SK-N-SH treated with all-trans-retinoic acid at 6 μM for 48 hours (cell line): ENCODE measurements at regions not wholly inside any gene's neighbourhood (a gene's known extent, or its start where the extent isn't known, plus 50 kb on each side); places are given as distances from the start of the nearest gene placed in this dataset.

Experiments used
- ATAC-seq: fragments of 200-7000 bp; cut with Tn5 transposase; 3 replicates; pipeline ENCODE4 v1.9.1; 2020; ENCODE audit warnings: mild to moderate bottlenecking, moderate library complexity
- ARNTL ChIP-seq: fragments of 450-650 bp; formaldehyde crosslinking; IDR thresholded peaks from 2 replicates; pipeline ENCODE4 v1.5.0; 2020; ENCODE audit warnings: low read depth, mild to moderate bottlenecking, moderate library complexity, borderline replicate concordance
- BACH2 ChIP-seq: fragments of 250-450 bp; sonication (Bioruptor Pico); IDR thresholded peaks from 2 replicates; pipeline ENCODE4 v1.9.0; 2021; ENCODE audit warnings: mild to moderate bottlenecking, borderline replicate concordance
- CSDC2 ChIP-seq: fragments of 250-450 bp; sonication (Bioruptor Pico); IDR thresholded peaks from 2 replicates; pipeline ENCODE4 v1.5.0; 2020; ENCODE audit warnings: mild to moderate bottlenecking, moderate library complexity
- ESRRG ChIP-seq: fragments of 250-450 bp; sonication (Bioruptor Pico); IDR thresholded peaks from 2 replicates; pipeline ENCODE4 v1.6.1; 2021; ENCODE audit warnings: mild to moderate bottlenecking
- GLIS3 ChIP-seq: fragments of 250-450 bp; sonication (Bioruptor Pico); IDR thresholded peaks from 2 replicates; pipeline ENCODE4 v1.5.0; 2020; ENCODE audit warnings: mild to moderate bottlenecking, moderate library complexity
- ISL1 ChIP-seq: fragments of 250-450 bp; sonication (Bioruptor Pico); IDR thresholded peaks from 2 replicates; pipeline ENCODE4 v2.1.2; 2022; ENCODE audit warnings: mild to moderate bottlenecking, moderate library complexity
- OSR1 ChIP-seq: fragments of 250-450 bp; sonication (Bioruptor Pico); IDR thresholded peaks from 2 replicates; pipeline ENCODE4 v1.8.0; 2022; ENCODE audit warnings: moderate library complexity, mild to moderate bottlenecking, inconsistent platforms
- PPARA ChIP-seq: fragments of 250-450 bp; sonication (Bioruptor Pico); IDR thresholded peaks from 2 replicates; pipeline ENCODE4 v1.5.0; 2020; ENCODE audit warnings: mild to moderate bottlenecking, borderline replicate concordance
- RARB ChIP-seq: fragments of 250-450 bp; sonication (Bioruptor Pico); IDR thresholded peaks from 2 replicates; pipeline ENCODE4 v1.8.0; 2021; ENCODE audit warnings: mild to moderate bottlenecking, moderate library complexity
- SNAI2 ChIP-seq: fragments of 250-450 bp; sonication (Bioruptor Pico); IDR thresholded peaks from 2 replicates; pipeline ENCODE4 v1.5.0; 2020; ENCODE audit warnings: mild to moderate bottlenecking, moderate library complexity
- TCF4 ChIP-seq: fragments of 250-450 bp; sonication (Bioruptor Pico); IDR thresholded peaks from 2 replicates; pipeline ENCODE4 v1.8.0; 2021; ENCODE audit warnings: mild to moderate bottlenecking, moderate library complexity, borderline replicate concordance
- TOX ChIP-seq: fragments of 250-450 bp; sonication (Bioruptor Pico); IDR thresholded peaks from 2 replicates; pipeline ENCODE4 v1.8.0; 2021; ENCODE audit warnings: mild to moderate bottlenecking, moderate library complexity, borderline replicate concordance
- ZC3H10 ChIP-seq: fragments of 250-450 bp; sonication (Bioruptor Pico); IDR thresholded peaks from 2 replicates; pipeline ENCODE4 v1.5.1; 2021; ENCODE audit warnings: mild to moderate bottlenecking, moderate library complexity
- ZFP3 ChIP-seq: fragments of 250-450 bp; sonication (Bioruptor Pico); IDR thresholded peaks from 2 replicates; pipeline ENCODE4 v1.5.0; 2020; ENCODE audit warnings: mild to moderate bottlenecking, moderate library complexity
- ZFP30 ChIP-seq: fragments of 450-650 bp; formaldehyde crosslinking; IDR thresholded peaks from 2 replicates; pipeline ENCODE4 v1.5.0; 2022; ENCODE audit warnings: mild to moderate bottlenecking, moderate library complexity
- ZNF565 ChIP-seq: fragments of 450-650 bp; formaldehyde crosslinking; conservative IDR thresholded peaks from 2 replicates; pipeline ENCODE4 v1.5.0; 2020; ENCODE audit warnings: low read depth, mild to moderate bottlenecking, moderate library complexity
- ZNF70 ChIP-seq: fragments of 450-650 bp; formaldehyde crosslinking; IDR thresholded peaks from 2 replicates; pipeline ENCODE4 v1.5.0; 2020; ENCODE audit warnings: mild to moderate bottlenecking, moderate library complexity
- ZNF8 ChIP-seq: fragments of 450-650 bp; formaldehyde crosslinking; IDR thresholded peaks from 2 replicates; pipeline ENCODE4 v1.5.0; 2020; ENCODE audit warnings: mild to moderate bottlenecking, moderate library complexity
- TF ChIP-seq, protein P1 (sequence below): fragments of 250-450 bp; sonication (Bioruptor Pico); IDR thresholded peaks from 2 replicates; pipeline ENCODE4 v1.5.1; 2021; ENCODE audit warnings: mild to moderate bottlenecking, moderate library complexity
- TF ChIP-seq, protein P2 (sequence below): fragments of 250-450 bp; sonication (Bioruptor Pico); IDR thresholded peaks from 2 replicates; pipeline ENCODE4 v1.8.0; 2021; ENCODE audit warnings: low read depth, mild to moderate bottlenecking, moderate library complexity, borderline replicate concordance
- TF ChIP-seq, protein P3 (sequence below): fragments of 250-450 bp; sonication (Bioruptor Pico); IDR thresholded peaks from 2 replicates; pipeline ENCODE4 v1.5.1; 2020; ENCODE audit warnings: low read depth, mild to moderate bottlenecking, moderate library complexity
- TF ChIP-seq, protein P4 (sequence below): fragments of 250-450 bp; sonication (Bioruptor Pico); IDR thresholded peaks from 2 replicates; pipeline ENCODE4 v1.5.0; 2020; ENCODE audit warnings: mild to moderate bottlenecking, moderate library complexity
- TF ChIP-seq, protein P5 (sequence below): fragments of 250-450 bp; sonication (Bioruptor Pico); IDR thresholded peaks from 2 replicates; pipeline ENCODE4 v1.8.0; 2020; ENCODE audit warnings: mild to moderate bottlenecking, moderate library complexity, borderline replicate concordance

DNA sequence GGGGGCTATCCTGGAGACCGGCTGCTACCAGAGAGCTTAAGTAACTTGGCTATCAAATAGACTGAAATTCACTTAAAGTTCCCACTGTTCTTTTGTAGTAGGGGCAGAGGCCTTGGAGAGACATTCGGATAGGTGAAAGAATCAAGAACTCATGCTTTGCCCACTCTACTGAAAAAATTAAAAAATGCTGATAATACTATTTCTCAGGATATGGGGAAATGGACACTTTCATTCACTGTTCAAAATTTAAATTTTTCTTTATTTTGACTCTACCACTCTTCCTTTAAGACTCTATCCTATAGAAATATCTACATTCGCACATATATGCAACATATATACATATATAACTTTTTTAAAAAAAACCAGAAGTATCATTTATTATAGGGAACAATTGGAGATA lies 117.8 kb upstream of the CHD6 start:
- TF ChIP-seq ZFP3 (CRISPR knock-in tag) (no peak), BACH2 (no peak), ZNF8 (CRISPR knock-in tag) (no peak), TOX (CRISPR knock-in tag) (no peak), TCF4 (CRISPR knock-in tag) (no peak), ESRRG (CRISPR knock-in tag) (no peak), RARB (no peak), SNAI2 (CRISPR knock-in tag) (no peak), ZNF70 (CRISPR knock-in tag) (no peak), CSDC2 (CRISPR knock-in tag) (no peak), OSR1 (CRISPR knock-in tag) (no peak), ARNTL (no peak), GLIS3 (no peak)
- TF ChIP-seq, protein P1, sequence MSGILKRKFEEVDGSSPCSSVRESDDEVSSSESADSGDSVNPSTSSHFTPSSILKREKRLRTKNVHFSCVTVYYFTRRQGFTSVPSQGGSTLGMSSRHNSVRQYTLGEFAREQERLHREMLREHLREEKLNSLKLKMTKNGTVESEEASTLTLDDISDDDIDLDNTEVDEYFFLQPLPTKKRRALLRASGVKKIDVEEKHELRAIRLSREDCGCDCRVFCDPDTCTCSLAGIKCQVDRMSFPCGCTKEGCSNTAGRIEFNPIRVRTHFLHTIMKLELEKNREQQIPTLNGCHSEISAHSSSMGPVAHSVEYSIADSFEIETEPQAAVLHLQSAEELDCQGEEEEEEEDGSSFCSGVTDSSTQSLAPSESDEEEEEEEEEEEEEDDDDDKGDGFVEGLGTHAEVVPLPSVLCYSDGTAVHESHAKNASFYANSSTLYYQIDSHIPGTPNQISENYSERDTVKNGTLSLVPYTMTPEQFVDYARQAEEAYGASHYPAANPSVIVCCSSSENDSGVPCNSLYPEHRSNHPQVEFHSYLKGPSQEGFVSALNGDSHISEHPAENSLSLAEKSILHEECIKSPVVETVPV (CRISPR knock-in tag), result no peak
- TF ChIP-seq, protein P2, sequence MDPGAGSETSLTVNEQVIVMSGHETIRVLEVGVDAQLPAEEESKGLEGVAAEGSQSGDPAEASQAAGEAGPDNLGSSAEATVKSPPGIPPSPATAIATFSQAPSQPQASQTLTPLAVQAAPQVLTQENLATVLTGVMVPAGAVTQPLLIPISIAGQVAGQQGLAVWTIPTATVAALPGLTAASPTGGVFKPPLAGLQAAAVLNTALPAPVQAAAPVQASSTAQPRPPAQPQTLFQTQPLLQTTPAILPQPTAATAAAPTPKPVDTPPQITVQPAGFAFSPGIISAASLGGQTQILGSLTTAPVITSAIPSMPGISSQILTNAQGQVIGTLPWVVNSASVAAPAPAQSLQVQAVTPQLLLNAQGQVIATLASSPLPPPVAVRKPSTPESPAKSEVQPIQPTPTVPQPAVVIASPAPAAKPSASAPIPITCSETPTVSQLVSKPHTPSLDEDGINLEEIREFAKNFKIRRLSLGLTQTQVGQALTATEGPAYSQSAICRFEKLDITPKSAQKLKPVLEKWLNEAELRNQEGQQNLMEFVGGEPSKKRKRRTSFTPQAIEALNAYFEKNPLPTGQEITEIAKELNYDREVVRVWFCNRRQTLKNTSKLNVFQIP (CRISPR knock-in tag), result no peak
- TF ChIP-seq, protein P3, sequence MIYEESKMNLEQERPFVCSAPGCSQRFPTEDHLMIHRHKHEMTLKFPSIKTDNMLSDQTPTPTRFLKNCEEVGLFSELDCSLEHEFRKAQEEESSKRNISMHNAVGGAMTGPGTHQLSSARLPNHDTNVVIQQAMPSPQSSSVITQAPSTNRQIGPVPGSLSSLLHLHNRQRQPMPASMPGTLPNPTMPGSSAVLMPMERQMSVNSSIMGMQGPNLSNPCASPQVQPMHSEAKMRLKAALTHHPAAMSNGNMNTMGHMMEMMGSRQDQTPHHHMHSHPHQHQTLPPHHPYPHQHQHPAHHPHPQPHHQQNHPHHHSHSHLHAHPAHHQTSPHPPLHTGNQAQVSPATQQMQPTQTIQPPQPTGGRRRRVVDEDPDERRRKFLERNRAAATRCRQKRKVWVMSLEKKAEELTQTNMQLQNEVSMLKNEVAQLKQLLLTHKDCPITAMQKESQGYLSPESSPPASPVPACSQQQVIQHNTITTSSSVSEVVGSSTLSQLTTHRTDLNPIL (CRISPR knock-in tag), result no peak
- TF ChIP-seq, protein P4, sequence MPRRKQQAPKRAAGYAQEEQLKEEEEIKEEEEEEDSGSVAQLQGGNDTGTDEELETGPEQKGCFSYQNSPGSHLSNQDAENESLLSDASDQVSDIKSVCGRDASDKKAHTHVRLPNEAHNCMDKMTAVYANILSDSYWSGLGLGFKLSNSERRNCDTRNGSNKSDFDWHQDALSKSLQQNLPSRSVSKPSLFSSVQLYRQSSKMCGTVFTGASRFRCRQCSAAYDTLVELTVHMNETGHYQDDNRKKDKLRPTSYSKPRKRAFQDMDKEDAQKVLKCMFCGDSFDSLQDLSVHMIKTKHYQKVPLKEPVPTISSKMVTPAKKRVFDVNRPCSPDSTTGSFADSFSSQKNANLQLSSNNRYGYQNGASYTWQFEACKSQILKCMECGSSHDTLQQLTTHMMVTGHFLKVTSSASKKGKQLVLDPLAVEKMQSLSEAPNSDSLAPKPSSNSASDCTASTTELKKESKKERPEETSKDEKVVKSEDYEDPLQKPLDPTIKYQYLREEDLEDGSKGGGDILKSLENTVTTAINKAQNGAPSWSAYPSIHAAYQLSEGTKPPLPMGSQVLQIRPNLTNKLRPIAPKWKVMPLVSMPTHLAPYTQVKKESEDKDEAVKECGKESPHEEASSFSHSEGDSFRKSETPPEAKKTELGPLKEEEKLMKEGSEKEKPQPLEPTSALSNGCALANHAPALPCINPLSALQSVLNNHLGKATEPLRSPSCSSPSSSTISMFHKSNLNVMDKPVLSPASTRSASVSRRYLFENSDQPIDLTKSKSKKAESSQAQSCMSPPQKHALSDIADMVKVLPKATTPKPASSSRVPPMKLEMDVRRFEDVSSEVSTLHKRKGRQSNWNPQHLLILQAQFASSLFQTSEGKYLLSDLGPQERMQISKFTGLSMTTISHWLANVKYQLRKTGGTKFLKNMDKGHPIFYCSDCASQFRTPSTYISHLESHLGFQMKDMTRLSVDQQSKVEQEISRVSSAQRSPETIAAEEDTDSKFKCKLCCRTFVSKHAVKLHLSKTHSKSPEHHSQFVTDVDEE, result no peak
- no peak for ATAC-seq

DNA sequence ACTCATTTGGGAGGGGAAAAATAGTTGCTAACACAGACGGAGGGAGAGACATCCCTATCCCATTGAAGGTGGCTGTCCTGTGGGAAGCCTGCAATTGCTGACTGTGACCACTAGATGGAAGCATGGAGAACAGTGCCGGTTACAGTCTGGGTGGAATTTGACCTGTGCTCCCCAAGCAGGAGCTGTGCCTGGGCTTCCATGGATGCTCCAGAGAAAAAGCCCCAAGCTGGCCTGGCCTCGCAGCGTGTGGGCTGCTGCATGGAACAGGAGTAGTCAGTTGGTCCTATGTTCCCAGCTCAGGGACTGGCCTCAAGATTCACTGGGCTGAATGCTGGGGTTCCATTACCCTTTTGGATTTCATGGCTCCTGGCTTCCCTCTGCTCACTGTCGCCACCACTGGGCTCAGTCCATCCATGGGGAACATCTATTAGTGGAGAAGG lies 116.3 kb upstream of the CHD6 start:
- peak; percentile 65; the same call in 2 of the 3 replicates for ATAC-seq
- TF ChIP-seq ESRRG (CRISPR knock-in tag), result no peak
- no peak for TF ChIP-seq OSR1 (CRISPR knock-in tag)
- TF ChIP-seq RARB, result no peak
- TF ChIP-seq ZNF565 (CRISPR knock-in tag), result no peak
- no peak for TF ChIP-seq ZFP30
- no peak for TF ChIP-seq PPARA
- TF ChIP-seq TOX (CRISPR knock-in tag), result no peak
- TF ChIP-seq GLIS3, result no peak
- no peak for TF ChIP-seq CSDC2 (CRISPR knock-in tag)
- TF ChIP-seq, protein P1 (CRISPR knock-in tag), result no peak
- no peak for TF ChIP-seq ZC3H10 (CRISPR knock-in tag)
- TF ChIP-seq, protein P3 (CRISPR knock-in tag), result no peak
- TF ChIP-seq, protein P5, sequence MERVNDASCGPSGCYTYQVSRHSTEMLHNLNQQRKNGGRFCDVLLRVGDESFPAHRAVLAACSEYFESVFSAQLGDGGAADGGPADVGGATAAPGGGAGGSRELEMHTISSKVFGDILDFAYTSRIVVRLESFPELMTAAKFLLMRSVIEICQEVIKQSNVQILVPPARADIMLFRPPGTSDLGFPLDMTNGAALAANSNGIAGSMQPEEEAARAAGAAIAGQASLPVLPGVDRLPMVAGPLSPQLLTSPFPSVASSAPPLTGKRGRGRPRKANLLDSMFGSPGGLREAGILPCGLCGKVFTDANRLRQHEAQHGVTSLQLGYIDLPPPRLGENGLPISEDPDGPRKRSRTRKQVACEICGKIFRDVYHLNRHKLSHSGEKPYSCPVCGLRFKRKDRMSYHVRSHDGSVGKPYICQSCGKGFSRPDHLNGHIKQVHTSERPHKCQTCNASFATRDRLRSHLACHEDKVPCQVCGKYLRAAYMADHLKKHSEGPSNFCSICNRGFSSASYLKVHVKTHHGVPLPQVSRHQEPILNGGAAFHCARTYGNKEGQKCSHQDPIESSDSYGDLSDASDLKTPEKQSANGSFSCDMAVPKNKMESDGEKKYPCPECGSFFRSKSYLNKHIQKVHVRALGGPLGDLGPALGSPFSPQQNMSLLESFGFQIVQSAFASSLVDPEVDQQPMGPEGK, result no peak
- TF ChIP-seq SNAI2 (CRISPR knock-in tag), result no peak
- no peak for TF ChIP-seq ZNF8 (CRISPR knock-in tag)
- no peak for TF ChIP-seq ISL1 (CRISPR knock-in tag)
- no peak for TF ChIP-seq ZFP3 (CRISPR knock-in tag)
- TF ChIP-seq, protein P2 (CRISPR knock-in tag), result no peak
- no peak for TF ChIP-seq TCF4 (CRISPR knock-in tag)
